ENCODE measurements at regions not wholly inside any gene's neighbourhood (a gene's known extent, or its start where the extent isn't known, plus 50 kb on each side); places are given as distances from the start of the nearest gene placed in this dataset.
"Not testable (repeated sequence)": the region's sequence is repeated elsewhere in the genome, so short reads cannot be mapped to it uniquely, and the experiment has no call there.

DNA sequence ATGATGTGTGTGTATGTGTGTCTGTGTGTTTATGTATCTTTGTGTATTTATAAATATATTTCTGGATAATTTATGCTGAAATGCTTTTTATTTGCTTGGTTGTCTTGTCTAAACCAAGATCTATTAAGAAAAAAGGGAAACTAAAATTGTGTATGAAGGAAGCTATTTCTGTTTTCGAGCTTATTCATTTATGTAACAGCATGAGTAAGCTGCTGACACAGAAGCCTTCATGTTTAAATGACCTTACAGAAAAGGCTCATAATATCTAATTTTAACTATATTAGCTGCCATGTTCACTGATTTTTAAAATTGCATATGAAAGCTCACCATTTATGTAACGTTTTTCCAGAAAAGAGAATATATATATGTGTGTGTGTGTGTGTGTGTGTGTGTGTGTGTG lies 392.8 kb downstream of the PTH2R start:
- DNase-seq: no peak

DNA sequence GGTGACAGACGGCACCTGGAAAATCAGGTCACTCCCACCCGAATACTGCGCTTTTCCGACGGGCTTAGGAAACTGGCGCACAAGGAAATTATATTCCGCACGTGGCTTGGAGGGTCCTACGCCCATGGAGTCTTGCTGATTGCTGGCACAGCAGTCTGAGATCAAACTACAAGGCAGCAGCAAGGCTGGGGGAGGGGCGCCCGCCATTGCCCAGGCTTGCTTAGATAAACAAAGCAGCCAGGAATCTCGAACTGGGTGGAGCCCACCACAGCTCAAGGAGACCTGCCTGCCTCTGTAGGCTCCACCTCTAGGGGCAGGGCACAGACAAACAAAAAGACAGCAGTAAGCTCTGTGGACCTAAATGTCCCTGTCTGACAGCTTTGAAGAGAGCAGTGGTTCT lies 394.3 kb downstream of the PTH2R start:
- not testable (repeated sequence) for DNase-seq

DNA sequence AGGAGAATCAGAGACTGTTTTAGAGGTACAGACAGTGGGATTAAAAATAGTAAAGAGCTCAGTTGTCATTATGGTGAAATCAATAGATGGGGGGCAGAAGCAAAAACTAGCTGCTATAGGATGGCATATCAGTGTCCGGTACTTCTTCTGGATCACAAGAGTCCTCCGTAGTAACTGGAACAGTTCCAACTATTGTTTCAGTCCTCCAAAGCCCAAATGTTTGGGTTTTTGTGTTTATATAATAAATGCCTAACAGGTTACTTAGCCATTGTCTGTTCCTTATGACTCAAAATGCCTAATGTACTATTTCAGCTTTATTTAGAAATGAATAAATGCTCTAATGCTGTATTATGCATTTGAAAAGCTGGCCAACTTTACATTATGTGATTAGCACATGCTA lies 401.2 kb downstream of the PTH2R start:
- no peak for DNase-seq

DNA sequence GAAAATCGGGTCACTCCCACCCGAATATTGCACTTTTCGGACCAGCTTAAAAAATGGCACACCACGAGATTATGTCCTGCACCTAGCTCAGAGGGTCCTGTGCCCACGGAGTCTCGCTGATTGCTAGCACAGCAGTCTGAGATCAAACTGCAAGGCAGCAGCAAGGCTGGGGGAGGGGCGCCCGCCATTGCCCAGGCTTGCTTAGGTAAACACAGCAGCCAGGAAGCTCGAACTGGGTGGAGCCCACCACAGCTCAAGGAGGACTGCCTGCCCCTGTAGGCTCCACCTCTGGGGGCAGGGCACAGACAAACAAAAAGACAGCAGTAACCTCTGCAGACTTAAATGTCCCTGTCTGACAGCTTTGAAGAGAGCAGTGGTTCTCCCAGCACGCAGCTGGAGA lies 405.3 kb downstream of the PTH2R start:
- not testable (repeated sequence) for DNase-seq

DNA sequence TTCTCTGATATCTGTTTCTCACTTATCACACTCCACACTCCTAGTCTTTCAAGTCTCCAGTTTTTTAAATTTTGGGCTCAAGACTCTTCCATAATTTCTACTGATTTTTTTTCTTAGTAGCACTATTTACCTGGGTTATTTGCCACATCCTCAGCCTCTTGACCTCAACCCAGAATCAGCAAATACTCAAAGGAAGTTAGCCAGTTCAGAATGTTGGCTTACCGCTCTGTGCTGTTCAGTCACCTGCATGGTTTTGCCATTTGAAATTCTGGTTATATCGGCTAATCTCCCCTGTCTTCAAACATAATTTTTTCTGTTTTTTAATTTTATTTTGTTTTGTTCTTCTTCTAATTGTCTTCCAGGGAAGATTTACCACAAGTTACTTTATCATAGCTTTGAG lies 412.6 kb downstream of the PTH2R start:
- no peak for DNase-seq

DNA sequence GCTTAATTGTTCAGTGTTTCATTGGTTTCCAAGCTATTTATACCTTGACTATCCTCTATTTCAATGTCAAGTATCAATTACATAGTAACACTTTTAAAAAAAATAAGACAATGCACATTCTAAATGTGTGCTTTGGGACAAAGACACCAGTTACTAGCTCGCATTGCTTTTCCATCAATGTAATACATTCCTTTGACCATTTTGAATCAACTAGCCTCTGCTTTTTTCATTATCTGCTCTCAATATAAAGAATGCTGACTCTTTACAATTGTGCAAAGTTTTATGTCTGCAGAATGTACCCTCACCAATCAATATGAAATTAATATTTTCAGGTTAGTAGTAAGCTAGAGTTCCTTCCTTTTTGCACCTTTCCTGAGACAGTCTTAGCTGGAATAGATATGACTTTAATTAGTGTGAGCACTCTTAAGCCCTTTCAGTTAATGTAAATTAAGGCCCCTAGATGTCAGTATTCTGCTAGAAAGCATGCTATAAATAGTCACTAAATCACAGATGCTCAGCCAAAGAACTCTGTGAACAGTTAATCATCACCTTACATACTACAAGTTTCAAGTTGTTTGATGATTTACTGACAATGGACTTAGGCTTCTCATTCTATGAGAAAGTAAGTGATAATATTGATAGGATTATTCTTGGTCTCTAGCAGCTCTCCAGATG lies 413.6 kb downstream of the PTH2R start:
- no peak for DNase-seq

DNA sequence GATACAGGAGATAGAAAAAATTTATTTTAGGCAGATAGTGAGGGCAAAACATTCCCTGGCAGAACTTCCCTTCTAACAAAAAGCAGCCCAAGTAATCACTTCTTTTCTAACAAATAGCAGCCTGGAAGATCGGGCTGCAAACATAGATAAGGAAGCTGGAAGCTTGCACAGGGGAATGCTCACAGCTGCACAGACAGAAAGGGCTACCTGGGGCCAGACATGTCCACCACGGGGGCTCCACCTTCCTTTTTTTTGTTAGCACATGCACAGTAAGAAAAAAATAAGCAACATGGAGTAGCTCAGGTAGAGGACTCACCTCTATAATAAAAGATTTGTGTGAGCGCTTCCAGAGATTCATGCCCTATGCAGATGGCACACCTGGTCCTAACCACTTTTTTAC lies 420.5 kb downstream of the PTH2R start:
- DNase-seq: no peak

DNA sequence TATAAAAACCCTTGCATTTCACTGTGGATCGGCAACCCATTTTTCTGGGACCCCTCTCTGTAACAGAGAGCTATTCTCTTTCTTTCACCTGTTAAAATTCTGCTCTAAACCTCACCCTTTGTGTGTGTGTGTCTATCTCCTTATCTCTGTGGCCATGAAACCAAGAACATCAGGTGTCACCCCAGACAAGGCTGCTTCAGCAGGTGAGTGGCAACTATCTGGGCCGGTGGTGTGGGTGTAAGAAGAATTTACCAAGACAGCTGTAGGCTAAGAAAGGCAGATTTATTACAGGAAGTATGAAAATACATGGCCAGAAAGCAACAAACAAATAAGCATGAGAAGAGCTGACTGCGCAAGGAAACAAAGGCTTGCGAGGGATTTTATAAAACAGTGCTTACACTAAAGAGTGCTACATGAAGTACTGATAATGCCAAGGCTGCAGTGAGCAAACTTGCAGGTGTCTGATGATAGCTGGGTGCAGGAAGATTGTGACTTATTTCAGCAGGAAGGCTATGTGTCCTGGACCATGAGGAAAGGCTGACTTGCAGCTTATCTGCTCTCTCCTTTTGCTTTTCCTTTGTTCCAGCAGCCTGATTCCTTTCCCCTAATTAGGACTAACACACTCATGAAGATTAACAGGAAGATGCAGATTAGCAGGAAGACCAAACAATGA lies 421.1 kb downstream of the PTH2R start:
- DNase-seq: no peak

DNA sequence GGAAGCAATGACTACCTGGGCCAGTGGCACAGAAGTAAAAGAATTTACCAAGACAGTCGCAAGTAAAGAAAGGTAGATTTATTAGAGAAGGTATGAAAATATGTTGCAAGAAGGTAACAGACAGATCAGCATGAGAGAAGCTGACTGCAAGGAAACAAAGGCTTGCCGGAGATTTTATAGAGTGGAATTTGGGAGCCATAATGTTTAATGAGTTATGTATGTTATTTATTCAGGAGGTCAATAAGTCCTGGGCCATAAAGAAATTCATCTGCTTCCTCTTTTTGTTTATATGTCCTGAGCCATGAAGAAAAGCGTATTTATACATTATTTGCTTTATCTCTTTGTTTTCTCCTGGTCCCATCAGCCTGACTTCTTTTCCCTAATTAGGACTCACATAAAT lies 423.6 kb downstream of the PTH2R start:
- no peak for DNase-seq

DNA sequence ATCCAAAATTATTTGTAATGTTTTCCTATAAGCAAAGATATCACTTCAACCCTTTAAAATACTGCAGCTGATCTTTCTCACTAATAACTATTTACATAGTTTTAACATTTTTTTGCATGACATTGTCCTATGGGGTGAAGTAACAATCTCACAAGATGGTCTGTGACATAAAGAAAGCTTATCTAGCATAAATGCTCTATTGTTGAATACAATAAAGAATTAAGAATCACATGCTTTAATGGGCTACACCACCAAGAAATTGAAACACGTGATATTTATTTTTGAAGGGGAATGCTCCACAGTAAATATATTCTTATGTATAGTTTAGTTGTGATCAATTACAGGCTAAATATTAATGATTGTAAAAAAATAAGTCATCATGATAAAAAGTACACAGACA lies 441.1 kb downstream of the PTH2R start:
- no peak for DNase-seq

DNA sequence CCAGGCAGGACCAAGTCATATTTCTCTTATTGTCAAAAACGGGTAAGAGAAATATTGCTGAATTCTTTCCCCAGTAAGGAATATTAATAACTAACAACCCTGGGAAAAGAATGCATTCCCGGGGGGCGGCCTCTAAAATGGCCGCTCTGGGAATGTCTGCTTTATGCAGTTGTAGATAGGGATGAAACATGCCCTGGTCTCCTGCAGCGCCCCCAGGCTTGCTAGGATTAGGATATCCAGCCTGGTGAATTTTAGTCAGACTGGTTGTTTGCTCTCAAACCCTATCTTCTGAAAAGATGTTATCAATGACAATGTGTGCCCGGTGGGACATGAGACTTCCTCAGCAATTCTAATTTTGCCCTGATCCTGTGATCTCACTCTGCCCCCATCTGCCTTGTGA lies 448.1 kb downstream of the PTH2R start:
- no peak for DNase-seq

DNA sequence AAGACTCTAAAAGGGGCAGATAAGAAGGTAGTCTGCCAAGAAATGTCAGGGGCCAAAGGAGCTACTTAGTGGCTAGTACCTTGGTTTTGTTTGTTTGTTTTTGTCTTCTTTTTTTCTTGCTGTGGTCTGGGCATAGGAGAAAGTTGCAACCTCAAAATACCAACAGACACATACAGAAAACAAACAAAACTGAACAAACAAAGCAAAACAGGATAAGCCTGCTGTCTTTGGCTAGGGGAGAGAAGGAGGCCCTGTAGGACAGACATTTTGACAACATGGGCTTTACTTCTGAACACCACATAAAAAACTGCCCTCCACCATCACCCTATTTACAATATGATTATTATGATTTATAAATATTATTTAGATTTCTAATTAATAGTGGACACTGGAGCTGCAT lies 460.8 kb downstream of the PTH2R start:
- no peak for DNase-seq

DNA sequence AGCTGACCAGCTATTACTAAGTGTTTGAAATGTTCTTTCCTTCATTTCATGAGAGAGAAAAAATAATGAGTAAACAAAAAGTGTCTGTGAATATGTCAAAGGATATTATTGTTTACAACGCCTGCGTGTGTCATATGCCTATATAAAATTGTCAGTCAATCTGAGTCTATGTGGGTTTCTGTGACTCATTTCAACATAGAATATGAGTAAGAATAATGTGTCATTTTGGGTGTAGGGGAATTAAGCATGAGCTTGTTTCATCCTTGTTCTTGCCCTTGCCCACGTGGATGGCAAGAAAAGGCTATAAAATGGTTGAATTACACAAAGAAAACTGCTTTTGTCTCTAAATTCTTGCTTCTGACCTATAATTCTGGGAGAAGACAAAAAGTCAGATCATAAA lies 466.0 kb downstream of the PTH2R start:
- DNase-seq: no peak

DNA sequence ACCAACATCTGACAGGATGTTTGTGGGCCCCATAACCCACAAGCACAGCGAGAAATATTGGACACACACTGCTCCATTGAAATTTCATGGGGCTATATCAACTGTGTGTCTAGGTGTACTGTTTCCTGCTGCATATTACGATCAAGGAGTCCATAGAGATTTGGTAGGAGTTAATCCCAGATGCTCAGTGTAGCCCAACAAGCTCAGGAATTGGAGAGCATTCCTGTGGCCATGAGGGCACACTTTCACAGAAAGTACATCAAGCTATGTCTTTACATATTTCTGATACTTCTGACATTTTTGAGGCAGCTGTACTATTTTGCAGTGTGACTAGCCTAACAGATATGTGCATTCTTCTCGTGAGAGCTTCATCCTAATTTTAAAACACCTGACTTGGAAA lies 473.1 kb downstream of the PTH2R start:
- DNase-seq: no peak

DNA sequence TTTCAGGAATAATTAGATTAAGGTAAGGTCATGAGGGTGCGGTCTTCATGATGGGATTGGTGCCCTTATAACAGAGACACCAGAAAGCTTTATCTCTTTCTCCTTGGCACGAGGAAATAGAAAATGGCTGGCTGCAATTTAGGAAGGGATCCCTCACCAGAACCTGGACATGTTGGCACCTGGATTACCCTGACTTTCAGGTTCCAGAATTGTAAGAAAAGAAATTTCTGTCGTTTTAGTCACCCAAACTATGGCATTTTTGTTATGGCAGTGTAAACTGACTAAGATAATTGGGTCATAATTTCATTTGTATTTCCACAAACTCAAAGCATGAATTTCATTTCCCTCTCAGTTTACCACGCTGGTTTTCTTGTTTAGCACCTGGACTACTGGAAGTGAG lies 473.6 kb downstream of the PTH2R start:
- no peak for DNase-seq

DNA sequence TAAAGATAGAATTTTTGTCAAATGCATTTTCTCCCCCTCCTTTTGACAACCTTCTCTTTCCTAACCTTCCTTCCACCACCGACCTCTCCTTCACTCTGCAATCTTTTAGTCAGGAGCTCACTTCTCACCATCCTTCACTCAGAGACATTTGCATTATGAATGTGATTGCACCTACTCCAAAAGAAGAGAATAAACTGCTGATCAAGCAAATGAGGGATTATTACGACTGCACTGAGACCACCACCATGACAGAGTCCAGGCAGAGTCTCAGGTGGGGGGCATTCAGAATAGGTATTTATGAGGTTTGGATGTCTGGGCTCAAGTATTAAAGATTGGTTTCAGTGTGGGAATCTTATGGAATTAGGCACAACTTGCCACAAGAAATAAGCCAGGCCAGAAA lies 483.9 kb downstream of the PTH2R start:
- no peak for DNase-seq

DNA sequence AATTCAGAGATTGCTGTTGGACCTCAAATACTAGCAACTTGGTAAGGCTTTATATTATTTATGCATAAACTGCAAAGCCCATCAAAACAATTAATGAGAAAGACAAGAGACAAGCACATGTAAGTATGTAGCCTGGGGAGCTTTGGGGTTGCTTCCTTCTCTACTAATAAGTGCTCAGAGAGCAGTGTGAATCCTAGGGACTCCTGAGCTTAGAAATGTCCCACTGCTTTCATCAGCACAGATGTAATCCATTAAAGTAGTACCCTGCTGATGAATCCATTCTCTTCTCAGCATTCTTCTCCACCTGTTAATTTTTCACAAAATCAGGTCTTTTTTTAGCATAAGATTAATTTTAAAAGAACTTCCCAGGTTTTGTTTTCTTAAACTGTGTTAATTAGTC lies 485.6 kb downstream of the PTH2R start:
- DNase-seq: no peak

DNA sequence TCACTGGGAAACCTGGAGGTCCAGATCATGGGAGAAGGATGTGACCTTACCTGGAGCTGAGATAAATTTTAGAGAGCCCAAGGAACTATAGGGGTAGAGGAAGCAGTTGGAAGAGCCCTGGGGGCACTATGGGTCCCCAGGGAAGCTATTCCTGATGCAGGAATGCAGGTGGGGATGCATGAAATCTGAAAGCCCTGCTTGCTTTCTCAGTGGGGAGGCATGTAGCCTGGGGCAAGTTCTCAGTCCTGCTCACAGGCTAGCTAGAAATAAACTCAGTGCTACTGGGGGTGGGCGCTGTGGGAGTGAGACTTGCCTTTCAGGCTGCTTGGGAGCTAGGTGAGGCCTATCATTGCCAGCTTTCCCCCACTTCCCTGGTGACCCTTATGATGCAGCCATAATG lies 499.7 kb downstream of the PTH2R start:
- no peak for DNase-seq

DNA sequence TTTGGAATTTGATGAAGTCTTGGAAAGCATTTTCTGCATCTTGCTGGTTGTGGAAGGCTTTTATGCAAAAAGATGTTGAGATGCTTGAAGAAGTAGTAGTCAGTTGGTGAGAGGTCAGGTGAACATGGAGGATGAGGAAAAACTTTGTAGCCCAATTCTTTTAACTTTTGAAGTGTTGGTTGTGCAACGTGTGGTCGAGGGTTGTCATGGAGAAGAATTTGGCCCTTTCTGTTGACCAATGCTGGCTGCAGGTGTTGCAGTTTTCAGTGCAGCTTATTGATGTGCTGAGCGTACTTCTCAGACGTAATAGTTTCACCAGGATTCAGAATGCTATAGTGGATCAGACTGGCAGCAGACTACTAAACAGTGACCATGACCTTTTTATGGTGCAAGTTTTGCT lies 508.4 kb upstream of the MAP2 start:
- DNase-seq: no peak

DNA sequence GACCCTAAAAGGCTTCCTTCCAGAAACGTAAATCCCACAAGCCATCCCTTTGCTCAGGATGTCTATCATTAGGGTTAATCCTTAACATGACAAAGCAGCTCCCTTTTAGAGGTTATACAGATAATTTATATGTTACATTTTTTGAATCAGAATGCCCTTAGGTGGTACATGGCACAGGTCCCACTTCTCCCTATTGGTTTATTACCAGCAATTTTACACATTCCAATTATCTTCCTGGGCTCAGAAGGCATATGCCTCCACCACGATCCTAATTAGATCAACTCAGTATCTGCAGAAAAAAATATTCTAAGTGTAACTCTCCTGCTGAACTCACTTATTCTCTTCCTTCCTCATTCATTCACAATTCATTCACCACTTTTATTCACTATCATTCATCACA lies 507.0 kb upstream of the MAP2 start:
- no peak for DNase-seq

DNA sequence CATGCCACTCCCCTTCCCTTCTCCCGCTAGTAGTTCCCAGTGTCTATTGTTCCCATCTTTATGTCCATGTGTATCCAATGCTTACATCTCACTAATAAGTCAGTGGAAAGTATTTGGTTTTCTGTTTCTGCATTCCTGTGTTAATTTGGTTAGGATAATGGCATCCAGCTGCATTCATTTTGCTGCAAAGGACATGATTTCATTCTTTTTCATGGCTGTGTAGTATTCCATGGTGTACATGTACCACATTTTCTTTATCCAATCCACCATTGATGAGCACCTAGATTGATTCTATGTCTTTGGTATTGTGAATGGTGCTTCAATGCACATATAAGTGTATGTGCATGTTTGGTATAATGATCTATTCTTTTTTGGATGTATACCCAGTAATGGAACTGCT lies 502.5 kb upstream of the MAP2 start:
- DNase-seq: not testable (repeated sequence)

DNA sequence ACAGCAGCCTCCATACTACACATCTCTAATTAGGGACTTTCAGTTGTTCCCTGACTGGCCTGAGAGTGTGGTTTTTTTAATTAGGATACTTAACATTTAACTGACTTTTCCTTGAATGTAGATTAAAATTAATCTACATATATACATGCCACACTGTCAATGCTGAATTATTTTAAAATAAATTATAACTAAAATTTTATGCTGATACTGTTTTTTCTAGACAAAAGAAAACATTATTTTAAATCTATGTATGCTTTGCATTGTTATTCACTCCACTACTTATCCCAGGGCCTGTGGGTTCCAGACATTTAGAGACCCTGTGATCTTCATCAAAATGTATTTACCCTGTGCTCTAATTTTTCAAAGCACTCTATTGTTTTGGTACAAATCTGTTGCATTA lies 496.0 kb upstream of the MAP2 start:
- no peak for DNase-seq

DNA sequence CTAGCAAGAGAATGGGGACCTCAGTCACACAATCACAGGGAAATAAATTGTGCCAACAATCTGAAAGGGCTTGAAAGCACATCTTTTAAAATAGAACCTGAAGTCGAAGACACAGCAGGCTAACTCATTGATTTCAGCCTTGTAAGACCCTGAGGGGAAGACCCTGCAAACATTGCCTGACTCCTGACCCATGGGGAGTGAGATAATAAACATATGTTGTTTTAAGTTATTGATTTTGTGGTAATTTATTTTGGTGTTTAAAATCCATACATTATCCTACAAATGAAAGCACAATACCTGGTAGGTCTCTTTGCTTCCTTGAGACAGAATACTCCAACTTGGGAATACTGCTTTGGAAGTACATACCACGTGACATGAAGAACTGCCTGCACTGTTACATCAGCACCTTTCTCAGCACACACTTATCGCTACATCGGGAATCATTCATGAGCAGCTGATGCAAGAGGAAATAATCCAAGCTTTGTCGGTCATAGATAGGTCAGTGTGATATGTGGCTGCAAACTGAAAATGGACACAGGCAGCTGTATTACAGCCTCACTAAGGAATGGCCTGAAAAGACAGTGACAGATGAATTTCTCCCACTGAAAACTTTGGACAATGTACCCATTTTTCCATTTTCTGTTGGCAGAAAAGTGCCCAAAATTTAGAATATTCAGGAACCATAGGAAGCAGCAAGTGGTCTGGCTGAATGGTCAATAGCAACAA lies 494.5 kb upstream of the MAP2 start:
- no peak for DNase-seq
